HepG2 (cell line): ENCODE measurements at regions not wholly inside any gene's neighbourhood (a gene's known extent, or its start where the extent isn't known, plus 50 kb on each side); places are given as distances from the start of the nearest gene placed in this dataset.
"Not testable (repeated sequence)": the region's sequence is repeated elsewhere in the genome, so short reads cannot be mapped to it uniquely, and the experiment has no call there.

ENCODE experiments used
- AFF4 ChIP-seq: sonication (generic); formaldehyde crosslinking; IDR thresholded peaks from 2 replicates; pipeline ENCODE4 v1.4.0; 2020; ENCODE audit warnings: missing genetic modification reagents
- CTCF ChIP-seq: sonication (generic); formaldehyde crosslinking; IDR thresholded peaks from 2 replicates; pipeline ENCODE4 v1.5.0; 2020; ENCODE audit warnings: mild to moderate bottlenecking, missing genetic modification reagents, moderate library complexity
- EZH2 ChIP-seq: conservative IDR thresholded peaks from 2 replicates; pipeline ENCODE4 v1.6.1; 2012; ENCODE audit warnings: mild to moderate bottlenecking, low read depth, low read length, moderate library complexity
- GABPA ChIP-seq, 2 experiments: IDR thresholded peaks; 2 replicates each; pipeline ENCODE4 v1.6.1; 2011 to 2016; ENCODE audit warnings: low read depth in 2 of 2, low read length in 1 of 2, missing biosample characterization in 1 of 2, missing genetic modification characterization in 1 of 2
- KDM5A ChIP-seq: fragments of 200-600 bp; sonication (generic); IDR thresholded peaks from 2 replicates; pipeline ENCODE4 v1.7.0; 2018; ENCODE audit warnings: antibody characterized with exemption, mild to moderate bottlenecking, low read length, borderline replicate concordance
- NR3C1 ChIP-seq: sonication (generic); formaldehyde crosslinking; IDR thresholded peaks from 2 replicates; pipeline ENCODE4 v1.4.0; 2020; ENCODE audit warnings: missing genetic modification reagents
- POLR2A ChIP-seq, 2 experiments: IDR thresholded peaks; 2 replicates each; pipeline ENCODE4 v1.6.1; 2011; ENCODE audit warnings: low read depth in 2 of 2, low read length in 2 of 2, mild to moderate bottlenecking in 1 of 2, moderate library complexity in 1 of 2; ENCODE audit not compliant: insufficient read depth in 1 of 2
- ZBTB42 ChIP-seq: sonication (generic); formaldehyde crosslinking; IDR thresholded peaks from 2 replicates; pipeline ENCODE4 v1.5.0; 2020; ENCODE audit warnings: mild to moderate bottlenecking, missing genetic modification reagents
- ZFP36 ChIP-seq: fragments of 150-350 bp; IDR thresholded peaks from 2 replicates; pipeline ENCODE4 v1.6.1; 2018; ENCODE audit warnings: borderline replicate concordance, low read length, low read depth; ENCODE audit not compliant: partially characterized antibody
- ZNF382 ChIP-seq: sonication (generic); formaldehyde crosslinking; IDR thresholded peaks from 2 replicates; pipeline ENCODE4 v1.5.0; 2020; ENCODE audit warnings: missing genetic modification reagents, mild to moderate bottlenecking, borderline replicate concordance
- TF ChIP-seq, protein P1 (sequence below): sonication (generic); formaldehyde crosslinking; conservative IDR thresholded peaks from 2 replicates; pipeline ENCODE4 v1.4.0; 2020; ENCODE audit warnings: missing genetic modification reagents
- TF ChIP-seq, protein P2 (sequence below): sonication (generic); formaldehyde crosslinking; IDR thresholded peaks from 2 replicates; pipeline ENCODE4 v1.5.0; 2020; ENCODE audit warnings: missing genetic modification reagents

GRCh38 chr19:27708986-27709385 lies 1504.0 kb downstream of the UQCRFS1 start:
- TF ChIP-seq CTCF (CRISPR knock-in tag); NR3C1 (CRISPR knock-in tag); KDM5A; POLR2A (IDR thresholded peaks at IDR 0.05; ENCODE audit: insufficient read depth in 1 of 2, low read depth in 2 of 2, low read length in 2 of 2); ZFP36; ZNF382 (CRISPR knock-in tag); EZH2; ZBTB42 (CRISPR knock-in tag); AFF4; GABPA (IDR thresholded peaks at IDR 0.05; ENCODE audit: low read depth, low read length); GABPA (CRISPR knock-in tag; IDR thresholded peaks at IDR 0.05; ENCODE audit: low read depth): not testable (repeated sequence)
- TF ChIP-seq, protein P1, sequence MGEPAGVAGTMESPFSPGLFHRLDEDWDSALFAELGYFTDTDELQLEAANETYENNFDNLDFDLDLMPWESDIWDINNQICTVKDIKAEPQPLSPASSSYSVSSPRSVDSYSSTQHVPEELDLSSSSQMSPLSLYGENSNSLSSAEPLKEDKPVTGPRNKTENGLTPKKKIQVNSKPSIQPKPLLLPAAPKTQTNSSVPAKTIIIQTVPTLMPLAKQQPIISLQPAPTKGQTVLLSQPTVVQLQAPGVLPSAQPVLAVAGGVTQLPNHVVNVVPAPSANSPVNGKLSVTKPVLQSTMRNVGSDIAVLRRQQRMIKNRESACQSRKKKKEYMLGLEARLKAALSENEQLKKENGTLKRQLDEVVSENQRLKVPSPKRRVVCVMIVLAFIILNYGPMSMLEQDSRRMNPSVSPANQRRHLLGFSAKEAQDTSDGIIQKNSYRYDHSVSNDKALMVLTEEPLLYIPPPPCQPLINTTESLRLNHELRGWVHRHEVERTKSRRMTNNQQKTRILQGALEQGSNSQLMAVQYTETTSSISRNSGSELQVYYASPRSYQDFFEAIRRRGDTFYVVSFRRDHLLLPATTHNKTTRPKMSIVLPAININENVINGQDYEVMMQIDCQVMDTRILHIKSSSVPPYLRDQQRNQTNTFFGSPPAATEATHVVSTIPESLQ (CRISPR knock-in tag), result not testable (repeated sequence)
- TF ChIP-seq, protein P2, sequence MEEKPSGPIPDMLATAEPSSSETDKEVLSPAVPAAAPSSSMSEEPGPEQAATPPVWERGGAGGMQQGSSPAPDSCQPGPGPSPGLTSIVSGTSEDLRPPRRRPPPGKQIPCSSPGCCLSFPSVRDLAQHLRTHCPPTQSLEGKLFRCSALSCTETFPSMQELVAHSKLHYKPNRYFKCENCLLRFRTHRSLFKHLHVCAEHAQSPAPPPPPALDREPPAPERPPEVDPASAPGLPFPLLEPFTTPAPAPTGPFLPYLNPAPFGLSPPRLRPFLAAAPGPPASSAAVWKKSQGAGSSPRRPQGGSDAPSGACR (CRISPR knock-in tag), result not testable (repeated sequence)
